IPS-NIHi7 (cell line): ENCODE measurements at regions not wholly inside any gene's neighbourhood (a gene's known extent, or its start where the extent isn't known, plus 50 kb on each side); places are given as distances from the start of the nearest gene placed in this dataset.

ENCODE experiments used
- DNase-seq: peaks from one replicate; pipeline ENCODE4 v3.0.0; 2012; ENCODE audit warnings: mixed read lengths; ENCODE audit errors: extremely low spot score

GRCh38 chr18:42268186-42268725, 313.2 kb downstream of the PIK3C3 start:
- DNase-seq, result no peak

GRCh38 chr18:42268798-42269197, 313.8 kb downstream of the PIK3C3 start:
- DNase-seq, result no peak

- DNase-seq, result no peak
Measured at GRCh38 chr18:42271647-42272414, 316.8 kb downstream of the PIK3C3 start.

GRCh38 chr18:42274488-42275137, 319.6 kb downstream of the PIK3C3 start:
- DNase-seq, result peak; percentile 49

GRCh38 chr18:42275138-42275535, 320.1 kb downstream of the PIK3C3 start:
- DNase-seq, result no peak

- no peak for DNase-seq
Measured at GRCh38 chr18:42275949-42276730, 321.1 kb downstream of the PIK3C3 start.

- no peak for DNase-seq
Measured at GRCh38 chr18:42281124-42281523, 326.1 kb downstream of the PIK3C3 start.

- DNase-seq, result no peak
Measured at GRCh38 chr18:42281851-42282250, 326.8 kb downstream of the PIK3C3 start.

GRCh38 chr18:42287047-42287446, 332.0 kb downstream of the PIK3C3 start:
- no peak for DNase-seq

- DNase-seq, result no peak
Measured at GRCh38 chr18:42288129-42288528, 333.1 kb downstream of the PIK3C3 start.

- DNase-seq, result no peak
Measured at GRCh38 chr18:42289526-42289925, 334.5 kb downstream of the PIK3C3 start.

- DNase-seq, result no peak
Measured at GRCh38 chr18:42290318-42291307, 335.6 kb downstream of the PIK3C3 start.

- no peak for DNase-seq
Measured at GRCh38 chr18:42292654-42293053, 337.6 kb downstream of the PIK3C3 start.

- DNase-seq, result no peak
Measured at GRCh38 chr18:42296192-42296591, 341.2 kb downstream of the PIK3C3 start.

- no peak for DNase-seq
Measured at GRCh38 chr18:42296723-42297122, 341.7 kb downstream of the PIK3C3 start.

- DNase-seq, result peak; percentile 75
Measured at GRCh38 chr18:42298759-42299675, 344.0 kb downstream of the PIK3C3 start.

- DNase-seq, result no peak
Measured at GRCh38 chr18:42305869-42306593, 351.0 kb downstream of the PIK3C3 start.

GRCh38 chr18:42306594-42306980, 351.6 kb downstream of the PIK3C3 start:
- no peak for DNase-seq

GRCh38 chr18:42310956-42311355, 355.9 kb downstream of the PIK3C3 start:
- peak; percentile 25 for DNase-seq
